Stomach (tissue), 8 donors: ENCODE measurements at regions not wholly inside any gene's neighbourhood (a gene's known extent, or its start where the extent isn't known, plus 50 kb on each side); places are given as distances from the start of the nearest gene placed in this dataset.

Experiments used
- DNase-seq, 2 donors: peaks; one replicate each; pipeline versions ENCODE4 v3.0.0 to v3.0.0-alpha.2; 2013 to 2019
- H3K27ac ChIP-seq, 5 donors: fragments of 200-600 bp in 4 of 5; sonication (generic) in 4 of 5; one replicate each; pipeline ENCODE4 v1.5.1; 2013 to 2019; ENCODE audit warnings: mild to moderate bottlenecking in 1 of 5, moderate library complexity in 1 of 5
- H3K27me3 ChIP-seq, 3 donors: fragments of 200-600 bp; sonication (generic); one replicate each; pipeline ENCODE4 v1.5.1; 2017 to 2019; ENCODE audit warnings: mixed run types in 1 of 3
- H3K36me3 ChIP-seq, 4 donors: fragments of 200-600 bp; sonication (generic); 1 replicate in 3 of 4; 2 replicates in 1 of 4; pipeline ENCODE4 v1.5.1; 2016 to 2019
- H3K4me1 ChIP-seq, 4 donors: fragments of 200-600 bp; sonication (generic); one replicate each; pipeline ENCODE4 v1.5.1; 2016 to 2019
- H3K4me3 ChIP-seq, 4 donors: fragments of 200-600 bp; sonication (generic) in 3 of 4; one replicate each; pipeline ENCODE4 v1.5.1; 2016 to 2019; ENCODE audit warnings: mild to moderate bottlenecking in 1 of 4
- H3K9me3 ChIP-seq, 4 donors: fragments of 200-600 bp; sonication (generic); one replicate each; pipeline ENCODE4 v1.5.1; 2016 to 2019
- EP300 ChIP-seq: sonication (generic); formaldehyde crosslinking; IDR thresholded peaks from one replicate; pipeline ENCODE4 v1.6.1; 2017; ENCODE audit warnings: antibody characterized with exemption
- POLR2A ChIP-seq, 4 donors: fragments of 450-650 bp; IDR thresholded peaks; one replicate each; pipeline ENCODE4 v1.6.1; 2016; ENCODE audit warnings: antibody characterized with exemption in 4 of 4, control low read depth in 2 of 4, mild to moderate bottlenecking in 1 of 4, moderate library complexity in 1 of 4
- POLR2AphosphoS5 ChIP-seq, 3 donors: sonication (generic); formaldehyde crosslinking; IDR thresholded peaks; one replicate each; pipeline ENCODE4 v1.6.1; 2016; ENCODE audit warnings: antibody characterized with exemption in 3 of 3
- WGBS, 5 donors: extraction: QIAGEN DNeasy Blood & Tissue Kit in 3 of 5; methylation state at CpG; one replicate each; pipeline versions ENCODE4 v1.1.5 to v1.1.7; 2013 to 2018; 5-methylcytosine and 5-hydroxymethylcytosine counted together
- intact Hi-C: fragments of 100-400 bp; cut with DNase I; formaldehyde crosslinking; loops from one replicate; pipeline ENCODE4 v1.15.1; 2023; ENCODE audit warnings: low total_unique reads
- TF ChIP-seq, protein P1 (sequence below), 7 experiments: fragments of 450-650 bp in 4 of 7; fragments of 200-600 bp in 3 of 7; sonication (generic) in 3 of 7; IDR thresholded peaks; one replicate each; pipeline ENCODE4 v1.5.1; 2016 to 2019; ENCODE audit warnings: antibody characterized with exemption in 7 of 7, control low read depth in 2 of 7, mild to moderate bottlenecking in 1 of 7
- donor health status: healthy with polysubstance abuse.
- donor health status: Bipolar disorder and iron deficiency.
- donor health status: healthy.

DNA sequence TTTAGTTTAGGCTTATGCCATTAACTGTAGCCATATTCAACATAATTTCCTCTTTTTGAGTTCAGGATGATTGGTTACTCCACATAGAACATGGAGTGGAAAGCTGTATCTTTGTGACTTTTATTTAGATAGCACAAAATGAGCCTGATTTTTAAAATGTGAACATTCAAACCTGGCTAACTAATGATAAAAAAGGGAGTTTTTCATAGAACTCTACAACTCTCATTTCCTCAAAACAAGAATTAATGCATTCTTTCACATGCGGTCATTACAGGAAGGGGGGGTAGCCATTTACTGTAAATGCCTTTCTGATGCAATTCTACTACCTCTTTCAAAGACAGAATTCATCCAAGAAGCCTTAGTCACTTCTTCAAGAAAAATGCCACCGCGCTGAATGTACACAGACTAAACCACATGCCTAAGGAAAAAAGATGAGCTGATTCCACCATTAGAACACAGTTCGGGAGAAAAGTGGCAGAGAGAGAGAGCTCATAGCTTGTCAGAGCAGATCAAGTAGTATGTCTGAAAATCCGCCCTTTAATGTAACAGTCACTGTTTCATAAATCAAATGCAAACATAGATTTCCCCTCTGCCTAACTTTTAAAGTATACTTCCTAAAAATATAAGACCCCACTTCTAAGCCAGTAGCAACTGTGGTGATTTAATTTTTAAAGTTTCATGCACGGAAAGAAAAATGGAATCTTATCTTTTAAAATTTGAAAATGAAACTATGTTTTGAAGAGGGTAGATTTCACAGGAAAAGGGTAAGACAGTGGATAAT is 226.4 kb upstream of the KLF14 start:
- 62 to 77% (median 65%) methylated on average over 6 of the region's 6 CpGs for WGBS, 5 donors
- no peaks in the 10 kb centered on the region for H3K9me3 ChIP-seq
- DNase-seq: peak in 1 of 2 donors; percentile 34
- peaks cover 9 to 47% (median 34%) of the 10 kb centered on the region in 4 donors for H3K36me3 ChIP-seq
- H3K27ac ChIP-seq: peak overlapping the region in 4 of 5 donors; percentile 31 to 82 (median 62)
- H3K4me3 ChIP-seq: peak overlapping the region in 1 of 4 donors; percentile 17
- no peaks in the 10 kb centered on the region for H3K27me3 ChIP-seq
- peaks cover 8 to 92% (median 37%) of the 10 kb centered on the region in 4 donors for H3K4me1 ChIP-seq
- peak in 2 of 3 donors; percentile 22 to 61 for TF ChIP-seq POLR2AphosphoS5 (IDR thresholded peaks at IDR 0.05)
- TF ChIP-seq, protein P1, sequence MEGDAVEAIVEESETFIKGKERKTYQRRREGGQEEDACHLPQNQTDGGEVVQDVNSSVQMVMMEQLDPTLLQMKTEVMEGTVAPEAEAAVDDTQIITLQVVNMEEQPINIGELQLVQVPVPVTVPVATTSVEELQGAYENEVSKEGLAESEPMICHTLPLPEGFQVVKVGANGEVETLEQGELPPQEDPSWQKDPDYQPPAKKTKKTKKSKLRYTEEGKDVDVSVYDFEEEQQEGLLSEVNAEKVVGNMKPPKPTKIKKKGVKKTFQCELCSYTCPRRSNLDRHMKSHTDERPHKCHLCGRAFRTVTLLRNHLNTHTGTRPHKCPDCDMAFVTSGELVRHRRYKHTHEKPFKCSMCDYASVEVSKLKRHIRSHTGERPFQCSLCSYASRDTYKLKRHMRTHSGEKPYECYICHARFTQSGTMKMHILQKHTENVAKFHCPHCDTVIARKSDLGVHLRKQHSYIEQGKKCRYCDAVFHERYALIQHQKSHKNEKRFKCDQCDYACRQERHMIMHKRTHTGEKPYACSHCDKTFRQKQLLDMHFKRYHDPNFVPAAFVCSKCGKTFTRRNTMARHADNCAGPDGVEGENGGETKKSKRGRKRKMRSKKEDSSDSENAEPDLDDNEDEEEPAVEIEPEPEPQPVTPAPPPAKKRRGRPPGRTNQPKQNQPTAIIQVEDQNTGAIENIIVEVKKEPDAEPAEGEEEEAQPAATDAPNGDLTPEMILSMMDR (IDR thresholded peaks at IDR 0.05): no peak
- intact Hi-C loops: no loop called here

DNA sequence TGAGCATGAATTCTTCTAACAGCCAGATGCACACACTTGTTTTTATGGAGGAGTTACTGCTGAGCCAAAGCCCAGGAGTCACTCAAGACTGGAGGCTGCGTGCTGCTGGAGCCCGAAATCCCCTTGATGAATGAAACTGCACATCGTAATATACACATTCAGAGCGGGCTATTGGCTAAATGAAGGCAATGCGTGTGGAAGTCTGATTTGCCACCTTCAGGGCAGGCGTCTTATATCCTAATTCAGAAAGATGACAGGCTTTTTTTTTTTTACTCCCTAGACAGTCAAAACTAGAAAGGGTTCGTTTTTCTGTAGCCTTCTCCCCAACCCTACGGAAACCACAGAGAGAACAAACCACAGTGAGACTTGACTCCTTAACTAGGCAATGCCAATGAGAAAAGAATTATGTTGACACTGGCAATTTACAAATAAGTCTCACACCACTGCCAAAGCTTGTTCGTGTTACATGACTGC is 227.2 kb upstream of the KLF14 start:
- peaks cover 8 to 84% (median 34%) of the 10 kb centered on the region in 4 donors for H3K4me1 ChIP-seq
- H3K4me3 ChIP-seq: no peak overlapping the region
- H3K9me3 ChIP-seq: no peaks in the 10 kb centered on the region
- intact Hi-C loops: no loop called here
- peak overlapping the region; percentile 11 to 82 (median 31) for H3K27ac ChIP-seq
- TF ChIP-seq POLR2A (IDR thresholded peaks at IDR 0.05) (no peak), EP300 (no peak)
- DNase-seq: peak in 1 of 2 donors; percentile 27
- 64 to 78% (median 66%) methylated on average over 9 of the region's 9 CpGs for WGBS, 5 donors
- no peaks in the 10 kb centered on the region for H3K27me3 ChIP-seq
- H3K36me3 ChIP-seq: peaks cover 9 to 49% (median 37%) of the 10 kb centered on the region in 4 donors

DNA sequence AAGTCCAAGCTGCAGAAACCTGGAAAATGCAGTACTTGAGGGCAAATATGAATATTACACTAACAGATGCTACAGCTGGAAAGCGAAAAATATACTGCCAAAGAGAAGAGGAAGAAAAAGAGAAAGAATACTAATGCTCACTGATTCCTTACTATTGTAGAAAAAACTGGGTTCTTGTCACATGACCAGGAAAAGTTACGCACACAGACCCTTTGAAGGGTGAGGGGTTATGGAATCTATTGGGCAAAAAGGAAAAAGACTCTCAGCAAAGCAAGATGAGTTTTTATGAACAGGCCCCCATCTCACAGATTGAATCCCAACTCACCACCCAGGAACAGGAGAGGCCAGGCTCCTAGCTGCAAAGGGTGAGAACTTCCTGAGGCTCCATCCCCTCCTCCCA is 228.1 kb upstream of the KLF14 start:
- peaks cover 9 to 53% (median 46%) of the 10 kb centered on the region in 4 donors for H3K36me3 ChIP-seq
- peaks cover 8 to 74% (median 27%) of the 10 kb centered on the region in 4 donors for H3K4me1 ChIP-seq
- TF ChIP-seq EP300 (no peak), POLR2AphosphoS5 (IDR thresholded peaks at IDR 0.05) (no peak), POLR2A (IDR thresholded peaks at IDR 0.05) (no peak)
- TF ChIP-seq, protein P1 (IDR thresholded peaks at IDR 0.05): no peak
- 93 to 98% (median 96%) methylated on average over 2 of the region's 2 CpGs for WGBS, 5 donors
- H3K27ac ChIP-seq: peak overlapping the region in 2 of 5 donors; percentile 31 to 80
- H3K9me3 ChIP-seq: no peaks in the 10 kb centered on the region
- no peak overlapping the region for H3K4me3 ChIP-seq
- H3K27me3 ChIP-seq: no peaks in the 10 kb centered on the region
- intact Hi-C loops: no loop called here
- no peak for DNase-seq

DNA sequence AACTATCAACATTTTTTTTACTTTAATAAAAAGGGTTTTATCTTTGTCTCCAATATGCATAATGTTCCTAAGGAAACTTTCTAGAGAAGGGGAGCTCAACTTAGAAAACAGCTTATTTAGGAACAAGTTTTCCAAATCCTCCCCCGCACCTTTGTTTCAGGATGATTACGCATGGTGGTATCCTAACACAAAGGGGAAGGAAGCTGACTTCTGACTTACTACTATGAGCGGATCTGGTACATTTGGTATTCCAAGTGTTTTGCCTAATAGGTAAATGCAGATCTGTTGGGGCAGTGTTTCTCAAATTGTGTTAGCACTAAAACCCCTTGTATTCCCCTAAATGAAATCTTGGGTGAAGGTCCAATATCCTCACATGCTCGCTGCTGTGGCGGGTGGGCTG is 229.3 kb upstream of the KLF14 start:
- H3K9me3 ChIP-seq: no peaks in the 10 kb centered on the region
- peaks cover 8 to 63% (median 22%) of the 10 kb centered on the region in 4 donors for H3K4me1 ChIP-seq
- WGBS, 5 donors: 84 to 95% (median 93%) methylated on average over 5 of the region's 5 CpGs
- H3K27me3 ChIP-seq: no peaks in the 10 kb centered on the region
- DNase-seq: no peak
- intact Hi-C loops: no loop called here
- TF ChIP-seq, protein P1 (IDR thresholded peaks at IDR 0.05): no peak
- no peak for TF ChIP-seq POLR2A (IDR thresholded peaks at IDR 0.05)
- TF ChIP-seq EP300: no peak
- no peak for TF ChIP-seq POLR2AphosphoS5 (IDR thresholded peaks at IDR 0.05)
- no peak overlapping the region for H3K4me3 ChIP-seq
- H3K27ac ChIP-seq: no peak overlapping the region
- H3K36me3 ChIP-seq: peaks cover 3 to 52% (median 39%) of the 10 kb centered on the region in 4 donors

DNA sequence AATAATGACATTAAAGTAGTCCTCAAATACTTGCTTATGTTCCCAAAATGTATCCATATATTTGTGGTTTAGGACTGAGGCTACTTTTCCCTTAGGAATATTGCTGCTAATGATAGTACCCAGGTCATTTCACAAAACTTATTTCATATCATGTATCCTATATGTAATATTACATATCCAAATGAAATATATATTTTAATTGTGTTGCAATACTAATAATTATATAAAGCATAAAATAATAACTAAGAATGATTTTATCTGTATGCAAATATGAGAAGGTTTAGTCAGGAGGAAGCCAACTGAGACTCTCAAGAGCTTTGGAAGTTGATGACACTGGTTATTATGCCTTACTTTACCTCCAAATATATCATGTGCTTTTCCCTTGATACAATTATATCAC is 231.5 kb upstream of the KLF14 start:
- DNase-seq: no peak
- intact Hi-C loops: no loop called here
- H3K9me3 ChIP-seq: no peaks in the 10 kb centered on the region
- H3K27ac ChIP-seq: no peak overlapping the region
- H3K27me3 ChIP-seq: no peaks in the 10 kb centered on the region
- H3K4me3 ChIP-seq: no peak overlapping the region
- H3K4me1 ChIP-seq: peaks cover 4 to 60% (median 23%) of the 10 kb centered on the region in 4 donors
- peaks cover 0 to 38% (median 31%) of the 10 kb centered on the region in 4 donors for H3K36me3 ChIP-seq
- TF ChIP-seq EP300 (no peak), POLR2AphosphoS5 (IDR thresholded peaks at IDR 0.05) (no peak), POLR2A (IDR thresholded peaks at IDR 0.05) (no peak)
- TF ChIP-seq, protein P1 (IDR thresholded peaks at IDR 0.05): no peak
